Ovary (tissue), 3 donors: ENCODE measurements at regions not wholly inside any gene's neighbourhood (a gene's known extent, or its start where the extent isn't known, plus 50 kb on each side); places are given as distances from the start of the nearest gene placed in this dataset.
"Not testable (repeated sequence)": the region's sequence is repeated elsewhere in the genome, so short reads cannot be mapped to it uniquely, and the experiment has no call there.

Experiments used
- EP300 ChIP-seq: sonication (generic); formaldehyde crosslinking; IDR thresholded peaks from one replicate; pipeline ENCODE4 v1.6.1; 2017; ENCODE audit warnings: antibody characterized with exemption
- POLR2A ChIP-seq: fragments of 450-650 bp; IDR thresholded peaks from one replicate; pipeline ENCODE4 v1.6.1; 2017; ENCODE audit warnings: antibody characterized with exemption, mild to moderate bottlenecking, moderate library complexity
- TF ChIP-seq, protein P1 (sequence below), 3 donors: fragments of 450-650 bp in 2 of 3; fragments of 200-600 bp in 1 of 3; IDR thresholded peaks; one replicate each; pipeline versions ENCODE4 v1.5.1 to v1.8.0; 2016 to 2022; ENCODE audit warnings: antibody characterized with exemption in 3 of 3, mild to moderate bottlenecking in 1 of 3
- donor health status: DM: no; HTN: no; CAD: no.

DNA sequence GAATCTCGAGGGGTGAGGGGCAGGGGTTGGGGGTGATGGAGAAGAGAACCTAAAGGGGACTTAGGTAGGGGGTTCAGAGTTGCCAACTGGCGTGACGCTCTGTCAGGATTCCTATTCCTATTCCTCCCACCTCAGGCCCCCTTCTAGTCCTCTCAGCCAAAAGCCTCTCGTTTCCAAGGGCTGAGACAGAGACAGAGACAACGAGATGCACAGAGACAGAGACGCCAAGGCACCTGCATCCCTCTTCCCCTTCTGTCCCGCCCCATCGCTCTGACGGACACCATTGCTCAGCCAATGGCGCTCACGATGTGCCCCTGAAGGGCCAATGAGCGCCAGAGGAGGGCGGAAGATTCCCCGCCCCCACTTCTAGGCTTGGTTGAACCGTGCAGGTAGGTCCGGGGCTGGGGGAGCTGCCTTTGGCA lies 129.5 kb upstream of the PLEKHM1 start:
- not testable (repeated sequence) for TF ChIP-seq POLR2A, EP300
- TF ChIP-seq, protein P1, sequence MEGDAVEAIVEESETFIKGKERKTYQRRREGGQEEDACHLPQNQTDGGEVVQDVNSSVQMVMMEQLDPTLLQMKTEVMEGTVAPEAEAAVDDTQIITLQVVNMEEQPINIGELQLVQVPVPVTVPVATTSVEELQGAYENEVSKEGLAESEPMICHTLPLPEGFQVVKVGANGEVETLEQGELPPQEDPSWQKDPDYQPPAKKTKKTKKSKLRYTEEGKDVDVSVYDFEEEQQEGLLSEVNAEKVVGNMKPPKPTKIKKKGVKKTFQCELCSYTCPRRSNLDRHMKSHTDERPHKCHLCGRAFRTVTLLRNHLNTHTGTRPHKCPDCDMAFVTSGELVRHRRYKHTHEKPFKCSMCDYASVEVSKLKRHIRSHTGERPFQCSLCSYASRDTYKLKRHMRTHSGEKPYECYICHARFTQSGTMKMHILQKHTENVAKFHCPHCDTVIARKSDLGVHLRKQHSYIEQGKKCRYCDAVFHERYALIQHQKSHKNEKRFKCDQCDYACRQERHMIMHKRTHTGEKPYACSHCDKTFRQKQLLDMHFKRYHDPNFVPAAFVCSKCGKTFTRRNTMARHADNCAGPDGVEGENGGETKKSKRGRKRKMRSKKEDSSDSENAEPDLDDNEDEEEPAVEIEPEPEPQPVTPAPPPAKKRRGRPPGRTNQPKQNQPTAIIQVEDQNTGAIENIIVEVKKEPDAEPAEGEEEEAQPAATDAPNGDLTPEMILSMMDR (IDR thresholded peaks at IDR 0.05) = not testable (repeated sequence)
